Stimulated activated naive CD4-positive, alpha-beta T cell treated with Interleukin-2 at 50 U/mL for 16 hours (primary cell): ENCODE measurements at regions not wholly inside any gene's neighbourhood (a gene's known extent, or its start where the extent isn't known, plus 50 kb on each side); places are given as distances from the start of the nearest gene placed in this dataset.

Experiments used
- DNase-seq: peaks from one replicate; lab custom pipeline; 2025; lab: John Stamatoyannopoulos, UW

- no peak for DNase-seq
These were observed 1277.1 kb upstream of the MIR17HG start for GRCh38 chr13:90070362-90070761.

- DNase-seq = no peak
These were observed 1276.5 kb upstream of the MIR17HG start for GRCh38 chr13:90070837-90071525.

GRCh38 chr13:90084684-90085290, 1262.7 kb upstream of the MIR17HG start:
- no peak for DNase-seq

- no peak for DNase-seq
These were observed 1258.4 kb upstream of the MIR17HG start for GRCh38 chr13:90089051-90089450.

GRCh38 chr13:90091611-90092010, 1255.9 kb upstream of the MIR17HG start:
- no peak for DNase-seq

- no peak for DNase-seq
These were observed 1253.1 kb upstream of the MIR17HG start for GRCh38 chr13:90094357-90094756.

GRCh38 chr13:90098577-90098976, 1248.9 kb upstream of the MIR17HG start:
- DNase-seq = no peak

GRCh38 chr13:90099847-90100246, 1247.6 kb upstream of the MIR17HG start:
- no peak for DNase-seq

GRCh38 chr13:90103099-90103784, 1244.2 kb upstream of the MIR17HG start:
- DNase-seq = no peak

GRCh38 chr13:90104764-90105163, 1242.7 kb upstream of the MIR17HG start:
- no peak for DNase-seq

GRCh38 chr13:90105276-90105675, 1242.2 kb upstream of the MIR17HG start:
- DNase-seq = no peak

- DNase-seq = no peak
These were observed 1241.5 kb upstream of the MIR17HG start for GRCh38 chr13:90105849-90106496.

GRCh38 chr13:90107661-90108060, 1239.8 kb upstream of the MIR17HG start:
- DNase-seq = no peak

- DNase-seq = no peak
These were observed 1238.9 kb upstream of the MIR17HG start for GRCh38 chr13:90108547-90108946.

GRCh38 chr13:90116121-90116520, 1231.4 kb upstream of the MIR17HG start:
- DNase-seq = no peak

- DNase-seq = no peak
These were observed 1228.9 kb upstream of the MIR17HG start for GRCh38 chr13:90118467-90119071.

GRCh38 chr13:90120026-90120425, 1227.5 kb upstream of the MIR17HG start:
- no peak for DNase-seq

GRCh38 chr13:90121784-90122183, 1225.7 kb upstream of the MIR17HG start:
- no peak for DNase-seq

GRCh38 chr13:90122531-90122930, 1225.0 kb upstream of the MIR17HG start:
- no peak for DNase-seq

GRCh38 chr13:90135558-90135957, 1211.9 kb upstream of the MIR17HG start:
- no peak for DNase-seq

- no peak for DNase-seq
These were observed 1205.2 kb upstream of the MIR17HG start for GRCh38 chr13:90142251-90142650.

GRCh38 chr13:90154311-90154960, 1193.1 kb upstream of the MIR17HG start:
- no peak for DNase-seq
